Prostate gland (tissue), 2 donors: ENCODE measurements at regions not wholly inside any gene's neighbourhood (a gene's known extent, or its start where the extent isn't known, plus 50 kb on each side); places are given as distances from the start of the nearest gene placed in this dataset.

Experiments
- DNase-seq: peaks from one replicate; pipeline ENCODE4 v3.0.0-alpha.2; 2019; ENCODE audit warnings: low spot score
- H3K27ac ChIP-seq, 2 donors: fragments of 200-600 bp; sonication (generic); 2 replicates each; pipeline ENCODE4 v1.5.1; 2017 to 2019
- H3K27me3 ChIP-seq: fragments of 200-600 bp; sonication (generic); replicated peaks from 2 replicates; pipeline ENCODE4 v1.5.1; 2019; ENCODE audit not compliant: insufficient read depth
- H3K36me3 ChIP-seq, 2 donors: fragments of 200-600 bp; sonication (generic); 1 replicate in 1 of 2; 2 replicates in 1 of 2; pipeline versions ENCODE4 v1.5.1 to v1.8.1; 2017 to 2019
- H3K4me1 ChIP-seq: fragments of 200-600 bp; sonication (generic); replicated peaks from 2 replicates; pipeline ENCODE4 v1.5.1; 2019
- H3K4me3 ChIP-seq, 2 donors: fragments of 200-600 bp; sonication (generic); 2 replicates each; pipeline ENCODE4 v1.5.1; 2017 to 2019
- H3K9me3 ChIP-seq: fragments of 200-600 bp; sonication (generic); 2 replicates; pipeline ENCODE4 v1.5.1; 2017
- CTCF ChIP-seq, 4 experiments: fragments of 200-600 bp in 2 of 4; fragments of 450-650 bp in 2 of 4; sonication (generic) in 2 of 4; IDR thresholded peaks; 1 replicate in 3 of 4; 2 replicates in 1 of 4; pipeline ENCODE4 v1.5.1; 2016 to 2019; ENCODE audit warnings: antibody characterized with exemption in 4 of 4, mild to moderate bottlenecking in 2 of 4, moderate library complexity in 2 of 4
- POLR2A ChIP-seq: fragments of 450-650 bp; IDR thresholded peaks from one replicate; pipeline ENCODE4 v1.6.1; 2016; ENCODE audit warnings: antibody characterized with exemption, mild to moderate bottlenecking
- POLR2AphosphoS5 ChIP-seq: sonication (generic); formaldehyde crosslinking; IDR thresholded peaks from one replicate; pipeline ENCODE4 v1.6.1; 2017; ENCODE audit warnings: antibody characterized with exemption
- WGBS: methylation state at CpG from one replicate; pipeline ENCODE4 v1.1.5; 2018; 5-methylcytosine and 5-hydroxymethylcytosine counted together
- intact Hi-C: fragments of 100-400 bp; cut with DNase I; formaldehyde crosslinking; loops from one replicate; pipeline ENCODE4 v1.14.2; 2022

GRCh38 chr4:137266511-137266910 is 265.8 kb downstream of the PCDH18 start:
- Histone ChIP-seq H3K4me1 (no peaks in the 10 kb centered on the region), H3K27ac (no peak overlapping the region), H3K4me3 (no peak overlapping the region), H3K9me3 (no peaks in the 10 kb centered on the region), H3K36me3 (no peaks in the 10 kb centered on the region), H3K27me3 (no peaks in the 10 kb centered on the region)
- 88% methylated on average over 3 of the region's 3 CpGs for WGBS
- intact Hi-C loops: no loop called here
- no peak for DNase-seq
- TF ChIP-seq POLR2A (no peak), POLR2AphosphoS5 (no peak), CTCF (IDR thresholded peaks at IDR 0.05) (no peak)

- no peak for DNase-seq
- no peaks in the 10 kb centered on the region for H3K4me1 ChIP-seq
- H3K4me3 ChIP-seq: no peak overlapping the region
- intact Hi-C loops: no loop called here
- no peaks in the 10 kb centered on the region for H3K9me3 ChIP-seq
- no peak for TF ChIP-seq CTCF (IDR thresholded peaks at IDR 0.05)
- TF ChIP-seq POLR2A: no peak
- TF ChIP-seq POLR2AphosphoS5: no peak
- H3K36me3 ChIP-seq: no peaks in the 10 kb centered on the region
- WGBS: 93% methylated on average over 3 of the region's 3 CpGs
- H3K27me3 ChIP-seq: no peaks in the 10 kb centered on the region
- H3K27ac ChIP-seq: no peak overlapping the region
Observed at GRCh38 chr4:137263206-137263605, 269.1 kb downstream of the PCDH18 start.

- no peaks in the 10 kb centered on the region for H3K9me3 ChIP-seq
- intact Hi-C loops: no loop called here
- no peak for DNase-seq
- H3K27ac ChIP-seq: no peak overlapping the region
- H3K4me1 ChIP-seq: no peaks in the 10 kb centered on the region
- TF ChIP-seq POLR2AphosphoS5 (no peak), POLR2A (no peak), CTCF (IDR thresholded peaks at IDR 0.05) (no peak)
- no peak overlapping the region for H3K4me3 ChIP-seq
- no peaks in the 10 kb centered on the region for H3K27me3 ChIP-seq
- no peaks in the 10 kb centered on the region for H3K36me3 ChIP-seq
Observed at GRCh38 chr4:137253949-137254348, 278.3 kb downstream of the PCDH18 start.

GRCh38 chr4:137249112-137249511 is 283.2 kb downstream of the PCDH18 start:
- DNase-seq: no peak
- H3K4me1 ChIP-seq: no peaks in the 10 kb centered on the region
- intact Hi-C loops: no loop called here

More at GRCh38 chr4:137249112-137249511, 283.2 kb downstream of the PCDH18 start:
- Histone ChIP-seq H3K9me3 (no peaks in the 10 kb centered on the region), H3K4me3 (no peak overlapping the region), H3K27ac (no peak overlapping the region), H3K36me3 (no peaks in the 10 kb centered on the region), H3K27me3 (no peaks in the 10 kb centered on the region)
- 73% methylated on average over 2 of the region's 2 CpGs for WGBS
- no peak for TF ChIP-seq CTCF (IDR thresholded peaks at IDR 0.05)
- TF ChIP-seq POLR2A: no peak
- TF ChIP-seq POLR2AphosphoS5: no peak
